GM18951 (cell line): ENCODE measurements at regions not wholly inside any gene's neighbourhood (a gene's known extent, or its start where the extent isn't known, plus 50 kb on each side); places are given as distances from the start of the nearest gene placed in this dataset.

Source experiments
- POLR2A ChIP-seq: IDR thresholded peaks from 4 replicates; pipeline ENCODE4 v1.6.1; 2011; ENCODE audit warnings: mild to moderate bottlenecking; ENCODE audit not compliant: insufficient read length, insufficient read depth; ENCODE audit errors: extremely low read depth
- in situ Hi-C: fragments of 300-500 bp; cut with MboI; formaldehyde crosslinking; loops from one replicate; pipeline ENCODE4 v1.12.0; 2022; ENCODE audit warnings: low sequenced_read_pairs, mixed read lengths, inconsistent platforms; ENCODE audit not compliant: unreplicated experiment

DNA sequence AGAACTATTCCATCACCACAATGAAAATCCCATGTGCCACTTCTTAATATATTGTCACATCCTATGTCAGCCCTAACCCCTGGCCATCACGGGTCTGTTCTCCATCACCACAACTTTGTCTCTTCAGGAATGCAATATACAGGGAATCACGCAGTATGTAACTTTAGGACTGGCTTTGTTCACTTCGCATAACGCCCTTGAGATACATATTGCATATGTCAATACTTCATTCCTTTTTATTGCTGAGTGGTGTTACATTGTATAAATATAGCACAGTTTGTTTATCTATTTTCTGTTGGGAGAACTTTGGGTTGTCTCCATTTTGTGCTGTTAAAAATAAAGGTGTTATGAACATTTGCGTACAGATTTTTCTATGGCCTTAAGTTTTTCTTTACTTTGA lies 195.4 kb upstream of the ZMIZ1 start:
- in situ Hi-C loops = no loop called here
- no peak for TF ChIP-seq POLR2A

DNA sequence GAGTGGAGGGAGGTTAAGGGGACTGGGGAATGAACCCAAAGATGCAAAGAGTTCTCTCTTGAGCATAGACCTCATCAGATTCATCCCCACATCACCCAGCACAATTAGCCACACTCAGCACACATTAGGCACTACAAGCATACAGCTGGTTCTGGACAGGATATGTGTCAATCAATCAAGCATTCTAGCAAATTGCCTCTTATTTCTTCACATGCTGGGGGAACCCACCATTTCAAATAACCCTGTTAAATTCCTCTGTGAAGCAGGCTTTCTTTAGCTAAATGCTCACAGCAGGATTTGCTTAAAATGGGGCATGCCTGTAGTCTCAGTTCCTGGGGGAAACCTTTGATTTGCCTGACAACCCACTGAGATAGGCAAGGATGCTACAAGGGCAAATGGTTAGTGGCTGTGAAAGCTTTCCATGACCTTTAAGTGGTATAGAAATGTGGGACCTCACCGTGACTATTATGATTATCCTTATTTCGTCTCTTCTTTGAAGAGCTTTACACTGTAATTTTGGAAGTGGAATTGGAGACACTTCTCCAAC lies 193.4 kb upstream of the ZMIZ1 start:
- in situ Hi-C loops = no loop called here

DNA sequence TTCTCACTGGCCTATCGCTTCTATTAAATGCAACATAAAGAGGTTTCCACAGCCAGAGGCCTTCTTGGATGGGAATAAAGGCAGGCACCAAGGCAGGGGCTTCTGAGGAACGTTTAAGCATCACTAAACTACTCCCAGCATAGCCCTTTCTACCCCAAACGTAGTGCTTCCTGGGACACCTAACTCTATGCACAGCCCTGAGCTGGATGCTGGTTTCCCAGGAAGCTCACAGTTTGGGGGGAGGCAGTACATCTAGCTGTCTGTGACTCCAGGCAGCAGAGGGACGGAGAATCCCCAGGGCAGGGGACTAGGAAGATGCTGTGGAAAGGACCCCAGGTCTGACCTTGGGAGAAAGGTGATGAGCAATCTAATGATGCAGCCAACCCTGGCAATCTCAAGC lies 192.8 kb upstream of the ZMIZ1 start:
- no peak for TF ChIP-seq POLR2A
- in situ Hi-C loops = no loop called here

More for the DNA sequence above, 193.4 kb upstream of the ZMIZ1 start:
- no peak for TF ChIP-seq POLR2A

DNA sequence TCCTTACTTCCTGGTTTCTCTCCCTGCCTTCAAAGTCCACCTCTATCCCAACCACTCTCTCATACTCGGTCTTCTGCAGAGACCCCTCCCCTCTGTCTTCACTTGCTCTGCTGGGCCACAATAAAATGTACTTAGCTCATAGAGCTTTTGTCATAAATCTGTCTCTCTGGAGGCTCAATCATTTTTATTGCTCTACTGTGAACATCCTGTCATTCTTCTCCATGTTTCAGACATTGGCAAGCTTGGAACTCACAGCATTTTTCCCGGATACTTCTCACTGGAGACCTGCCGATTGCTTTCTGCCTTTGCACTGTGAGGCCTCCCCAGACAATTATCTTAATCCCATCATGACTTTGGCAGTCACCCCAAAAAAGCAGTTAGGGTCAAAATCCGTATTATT lies 192.3 kb upstream of the ZMIZ1 start:
- no peak for TF ChIP-seq POLR2A
- in situ Hi-C loops = no loop called here

DNA sequence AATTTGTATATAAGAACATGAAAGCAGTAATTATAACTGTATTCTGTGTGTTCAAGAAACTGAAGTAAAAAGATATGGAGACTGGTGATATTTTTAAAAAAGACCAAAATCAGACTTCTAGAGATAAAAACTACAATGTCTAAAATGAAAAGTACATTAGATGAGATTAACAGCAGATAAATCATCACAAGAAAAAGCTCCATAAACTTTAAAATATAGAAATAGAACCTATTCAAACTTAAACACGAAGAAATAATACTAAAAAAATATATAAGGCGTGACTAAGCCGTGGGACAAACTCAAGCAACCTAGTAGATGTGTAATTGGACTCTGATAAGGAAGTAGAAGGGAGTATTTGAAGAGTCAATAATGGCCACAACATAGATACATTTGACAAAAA lies 189.1 kb upstream of the ZMIZ1 start:
- in situ Hi-C loops = no loop called here
- TF ChIP-seq POLR2A = no peak

DNA sequence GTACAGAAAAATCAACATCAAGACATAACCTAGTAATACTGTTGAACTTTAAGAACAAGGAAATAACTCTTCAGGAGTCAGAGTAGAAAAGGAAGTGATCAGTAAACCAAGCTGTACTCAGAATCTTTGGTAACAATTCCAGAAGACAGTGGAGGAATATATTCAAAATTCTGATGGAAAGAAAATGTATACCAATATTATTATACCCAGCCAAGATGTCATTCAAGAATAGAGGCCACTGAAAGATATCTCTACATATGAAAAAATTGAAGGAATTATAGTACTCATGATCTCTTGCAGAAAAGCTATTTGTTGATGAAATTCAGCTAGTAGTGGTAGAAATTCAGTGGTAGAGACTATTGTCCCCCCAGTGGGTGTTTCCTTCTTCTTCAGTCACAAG lies 182.6 kb upstream of the ZMIZ1 start:
- in situ Hi-C loops = no loop called here
- TF ChIP-seq POLR2A = no peak

DNA sequence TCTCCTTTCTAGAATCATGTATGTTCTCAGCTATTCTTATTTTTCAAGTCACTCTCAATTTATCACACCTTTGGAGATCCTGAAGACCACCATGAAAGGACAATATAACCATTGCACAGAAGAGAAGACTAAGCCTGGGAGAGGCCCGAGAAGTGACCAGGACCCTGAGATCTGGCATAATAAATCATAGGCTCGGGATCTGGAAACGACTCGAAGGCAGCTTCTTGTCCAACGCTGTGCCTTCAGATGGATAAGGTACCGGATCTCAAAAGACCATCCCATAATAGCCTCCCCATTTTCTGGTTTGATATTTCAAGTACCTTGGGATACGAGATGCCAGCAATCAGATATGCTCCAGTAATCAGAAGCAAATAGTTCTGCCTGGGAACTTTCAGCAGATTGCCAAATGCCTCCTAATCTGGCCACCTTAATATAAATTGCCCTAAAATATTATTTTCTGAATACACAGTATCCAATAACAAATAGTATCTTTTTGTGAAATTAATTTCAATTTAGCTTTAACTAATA lies 179.2 kb upstream of the ZMIZ1 start:
- no peak for TF ChIP-seq POLR2A
- in situ Hi-C loops = no loop called here

DNA sequence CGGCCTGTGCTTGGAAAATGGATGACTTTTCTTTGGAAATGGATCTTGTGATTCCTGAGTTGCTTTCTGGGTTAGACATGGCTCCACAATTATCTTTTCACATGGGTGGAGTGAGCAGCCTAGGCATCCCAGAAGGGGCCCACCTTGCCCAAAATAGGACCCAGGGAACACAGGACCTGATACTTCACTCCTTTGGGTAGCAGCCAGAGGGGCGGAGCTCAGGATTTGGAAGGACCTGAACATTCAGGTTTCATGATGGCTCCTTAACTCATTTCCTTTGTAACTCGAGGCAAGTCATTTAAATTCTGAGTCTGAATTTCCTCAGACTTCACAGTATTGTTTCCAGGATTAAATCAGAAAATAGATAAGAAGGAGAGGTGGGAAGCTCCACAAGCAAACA lies 178.3 kb upstream of the ZMIZ1 start:
- TF ChIP-seq POLR2A = no peak
- in situ Hi-C loops = no loop called here

DNA sequence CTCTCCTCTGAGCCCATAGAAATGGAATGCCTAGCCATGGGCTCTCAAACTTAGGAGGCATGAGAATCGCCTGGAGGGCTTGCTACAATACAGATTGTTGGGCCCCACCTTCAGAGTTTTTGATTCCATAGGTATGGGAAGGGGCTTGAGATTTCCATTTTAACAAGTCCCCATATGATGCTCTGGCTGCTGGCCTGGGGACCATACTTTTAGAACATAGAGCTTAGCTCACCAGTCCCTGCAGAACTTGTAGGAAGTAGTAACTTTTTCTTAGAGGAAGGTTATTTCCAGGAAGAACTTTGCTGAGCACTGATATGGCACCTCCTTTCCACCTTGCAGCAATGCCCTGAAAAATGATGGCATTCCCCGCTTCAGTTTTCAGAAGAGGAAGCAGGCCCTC lies 177.0 kb upstream of the ZMIZ1 start:
- no peak for TF ChIP-seq POLR2A
- in situ Hi-C loops = no loop called here

DNA sequence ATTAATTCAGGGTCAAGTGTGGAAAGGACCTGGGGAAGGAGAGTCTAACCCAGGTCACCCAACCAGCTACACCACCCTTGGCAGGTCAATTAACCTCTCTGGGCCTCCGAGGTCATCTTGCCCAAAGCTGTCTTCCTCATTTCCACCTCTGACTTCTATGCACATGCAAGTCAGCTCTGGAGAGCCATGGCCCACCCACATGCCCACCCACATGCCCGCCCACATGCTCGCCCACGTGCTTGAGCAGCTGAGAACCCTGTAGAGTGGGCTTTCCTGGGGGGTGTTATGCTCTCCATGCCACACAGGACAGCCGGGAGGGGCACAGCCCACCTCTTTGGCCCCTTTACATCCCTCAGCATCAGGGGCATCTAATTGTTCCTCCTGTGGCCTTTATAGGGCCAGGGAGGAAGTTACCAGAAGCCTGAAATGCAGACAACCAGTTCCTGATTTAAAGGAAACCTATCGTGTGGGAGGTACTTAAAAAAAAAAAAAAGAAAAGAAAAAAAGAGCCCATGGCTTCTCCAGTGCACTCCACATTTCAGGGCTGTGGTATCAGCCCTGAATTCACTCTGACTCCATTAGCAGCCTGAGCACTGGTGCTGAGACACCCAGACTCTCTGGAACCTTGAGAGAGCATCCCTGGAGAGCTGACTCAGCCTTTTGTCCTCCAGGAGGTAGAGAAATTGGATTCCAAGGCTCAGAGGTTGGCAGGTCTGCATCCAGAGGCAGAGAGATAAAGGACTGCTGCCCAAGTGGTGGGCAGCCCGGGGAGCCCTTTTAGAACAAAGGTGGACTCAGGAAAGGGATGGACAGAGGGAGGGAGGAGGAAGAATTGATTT lies 176.2 kb upstream of the ZMIZ1 start:
- TF ChIP-seq POLR2A = no peak
- in situ Hi-C loops = no loop called here

DNA sequence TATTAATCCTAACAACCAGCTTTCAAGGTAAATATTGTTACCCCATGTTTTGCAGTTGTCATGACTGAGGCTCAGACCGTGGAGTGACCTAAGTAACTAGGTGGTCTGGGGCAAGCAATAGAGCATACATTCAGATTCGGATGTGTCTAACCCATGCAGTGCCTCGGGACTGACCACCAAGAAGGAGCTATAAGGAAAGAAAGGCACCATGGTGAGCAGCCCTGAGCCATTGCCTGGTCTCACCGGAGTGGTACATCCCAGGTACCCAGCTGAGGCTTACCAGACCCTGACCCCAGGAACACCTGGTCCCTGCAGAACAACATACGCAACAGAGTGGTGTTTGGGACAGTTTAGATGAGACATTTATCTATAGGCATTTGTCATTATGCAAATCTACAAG lies 175.5 kb upstream of the ZMIZ1 start:
- in situ Hi-C loops = no loop called here
- TF ChIP-seq POLR2A = no peak

DNA sequence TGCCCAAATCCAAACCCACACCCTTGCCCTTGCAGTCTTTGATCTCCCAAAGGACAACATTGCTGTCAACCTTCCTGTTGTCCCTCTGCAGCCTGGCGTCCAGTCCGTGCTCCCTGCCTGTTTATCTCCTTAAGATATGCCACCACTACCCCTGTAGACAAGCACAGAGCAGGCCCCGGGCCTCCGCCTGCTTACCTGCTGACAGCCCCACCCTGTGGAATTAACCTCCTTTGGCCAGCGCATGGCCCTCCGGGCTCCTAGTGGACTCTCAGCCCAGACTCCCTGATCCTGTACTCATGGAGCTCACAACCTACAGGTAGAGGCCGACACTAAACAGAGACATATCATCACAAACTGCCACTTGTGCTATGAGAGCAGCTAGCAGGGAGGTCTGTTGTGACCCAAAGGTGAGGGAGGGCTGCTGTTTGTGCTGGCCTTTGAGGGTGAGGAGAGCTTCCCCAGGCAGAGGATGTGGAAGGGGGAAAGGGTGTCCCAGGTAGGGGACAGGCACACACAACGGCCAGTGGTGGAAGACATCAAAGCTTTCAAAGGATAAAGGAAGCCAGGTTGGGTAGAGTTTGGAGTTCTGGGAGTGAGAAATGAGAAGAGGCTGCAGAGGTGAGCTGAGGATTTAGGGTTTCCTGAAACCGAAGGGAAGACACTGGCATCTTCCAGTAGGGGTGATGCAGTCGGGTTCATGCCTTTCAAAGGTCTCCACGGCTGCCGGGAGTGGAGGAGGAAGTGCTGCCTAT lies 174.5 kb upstream of the ZMIZ1 start:
- no peak for TF ChIP-seq POLR2A
- in situ Hi-C loops = no loop called here

DNA sequence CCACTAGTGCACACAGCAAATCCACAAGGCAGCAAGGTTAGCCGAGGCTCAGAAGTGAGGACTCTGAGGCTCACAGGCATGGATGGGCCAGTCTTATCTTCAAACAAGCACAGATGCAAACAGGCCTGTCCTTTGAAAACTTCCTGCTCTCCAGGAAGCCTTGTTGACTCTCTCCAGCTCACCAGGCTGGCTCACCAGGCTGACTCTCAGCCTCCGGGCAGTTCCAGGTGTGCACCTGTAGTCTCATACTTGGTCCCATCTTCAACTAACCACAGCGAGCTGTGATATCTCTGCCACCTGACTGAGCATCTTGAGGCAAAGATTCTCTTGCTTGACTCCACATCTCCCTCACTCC lies 173.9 kb upstream of the ZMIZ1 start:
- TF ChIP-seq POLR2A = no peak
- in situ Hi-C loops = no loop called here

DNA sequence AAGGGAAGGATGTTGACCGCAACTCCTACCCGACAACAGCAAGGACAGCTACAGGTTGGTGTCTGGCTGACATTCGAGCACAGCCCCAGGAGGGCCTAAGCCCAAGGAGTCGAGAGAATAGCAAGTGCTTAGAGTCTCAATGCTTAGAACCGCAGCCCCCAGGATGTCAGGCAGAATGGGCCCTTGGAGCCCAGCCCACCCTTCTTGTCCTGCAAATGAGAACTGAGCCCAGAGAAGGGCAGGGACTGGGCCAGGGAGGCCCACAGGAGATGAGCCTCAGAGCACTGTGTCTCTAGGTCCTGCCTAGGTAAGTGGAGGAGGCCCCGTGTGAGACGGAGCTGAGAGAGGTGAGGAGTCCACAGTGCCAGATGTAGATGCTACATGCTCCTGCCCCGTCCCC lies 173.3 kb upstream of the ZMIZ1 start:
- TF ChIP-seq POLR2A = no peak
- in situ Hi-C loops = no loop called here
